Fibroblast of peridontal ligament (primary cell): ENCODE measurements at regions not wholly inside any gene's neighbourhood (a gene's known extent, or its start where the extent isn't known, plus 50 kb on each side); places are given as distances from the start of the nearest gene placed in this dataset.
"Not testable (repeated sequence)": the region's sequence is repeated elsewhere in the genome, so short reads cannot be mapped to it uniquely, and the experiment has no call there.

Experiments used
- DNase-seq: peaks from one replicate; pipeline ENCODE4 v3.0.0-alpha.2; 2010; ENCODE audit errors: extremely low read depth

DNA sequence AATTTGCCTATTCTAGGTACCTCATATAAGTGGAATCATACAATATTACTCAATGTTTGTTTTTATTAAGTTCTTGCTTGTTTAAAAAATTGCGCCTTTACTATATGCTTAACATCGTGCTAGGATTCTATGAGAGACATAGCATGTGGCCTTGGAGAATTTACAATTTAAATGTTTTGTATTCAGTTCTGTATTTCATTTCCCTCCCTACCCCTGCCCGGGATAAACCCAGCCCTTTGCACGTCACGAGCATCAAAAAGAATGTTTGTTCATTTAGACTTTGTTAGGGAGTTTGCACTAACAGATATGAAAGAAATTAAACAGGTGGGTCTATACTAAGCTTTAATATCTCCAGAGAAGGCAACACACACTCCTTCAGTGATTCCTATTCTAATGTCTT, 75.7 kb downstream of the C18orf54 start:
- DNase-seq, result no peak

DNA sequence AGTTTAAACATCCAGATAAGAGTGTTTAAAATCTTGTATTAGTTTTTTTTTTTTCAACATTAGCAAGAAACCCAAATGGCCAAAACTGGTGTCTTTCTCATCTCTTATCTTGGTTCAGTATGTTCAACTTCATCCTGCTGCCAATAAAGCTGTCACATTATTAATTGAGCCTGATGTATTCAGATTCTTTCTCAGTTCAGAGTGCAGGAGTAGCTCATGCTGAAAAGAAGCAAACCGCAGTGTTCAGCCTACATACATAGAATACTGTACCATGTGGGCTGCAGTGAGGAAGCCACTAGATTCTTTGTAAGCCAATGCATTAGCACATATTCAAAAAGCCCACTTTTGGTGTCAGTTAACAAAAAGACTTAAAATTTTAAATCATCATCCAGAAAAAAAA, 76.2 kb downstream of the C18orf54 start:
- DNase-seq, result no peak

DNA sequence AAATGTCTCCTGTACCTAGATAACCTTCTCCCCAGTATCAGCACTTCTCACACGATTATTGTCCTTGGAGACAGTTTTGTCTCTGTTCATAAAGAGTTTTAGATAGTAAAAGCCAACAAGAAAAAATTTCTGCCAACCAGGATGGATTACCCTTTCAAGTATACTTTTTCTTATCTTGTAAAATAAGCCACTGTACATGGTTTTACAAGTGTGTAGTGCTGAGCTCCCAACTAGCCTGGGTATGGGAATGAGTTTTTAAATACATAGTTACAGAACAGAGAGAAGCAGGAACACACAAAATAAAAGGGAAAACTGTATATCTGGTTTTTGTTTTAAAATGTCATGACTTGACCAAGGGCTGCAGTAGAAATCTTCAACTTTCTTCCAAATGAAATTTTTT, 76.7 kb downstream of the C18orf54 start:
- no peak for DNase-seq

DNA sequence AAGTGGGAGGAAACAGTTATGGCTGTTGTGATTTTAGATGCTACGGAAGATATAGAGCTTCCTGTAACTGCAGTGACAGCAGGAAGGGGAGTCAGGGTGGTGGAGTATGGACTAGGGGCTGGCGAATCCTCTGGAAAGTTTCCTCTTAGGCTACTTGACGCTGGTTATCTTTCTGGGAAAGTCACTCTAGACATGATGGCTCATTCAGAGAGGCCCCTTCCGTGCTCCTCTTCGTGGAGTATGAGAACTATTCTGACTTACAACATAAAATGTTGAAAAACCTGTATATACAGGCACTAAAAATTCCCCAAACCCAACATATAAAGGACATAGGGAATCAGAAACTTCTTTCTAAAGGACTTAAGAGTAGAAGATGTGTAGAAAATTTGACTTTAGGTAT, 78.8 kb downstream of the C18orf54 start:
- no peak for DNase-seq

DNA sequence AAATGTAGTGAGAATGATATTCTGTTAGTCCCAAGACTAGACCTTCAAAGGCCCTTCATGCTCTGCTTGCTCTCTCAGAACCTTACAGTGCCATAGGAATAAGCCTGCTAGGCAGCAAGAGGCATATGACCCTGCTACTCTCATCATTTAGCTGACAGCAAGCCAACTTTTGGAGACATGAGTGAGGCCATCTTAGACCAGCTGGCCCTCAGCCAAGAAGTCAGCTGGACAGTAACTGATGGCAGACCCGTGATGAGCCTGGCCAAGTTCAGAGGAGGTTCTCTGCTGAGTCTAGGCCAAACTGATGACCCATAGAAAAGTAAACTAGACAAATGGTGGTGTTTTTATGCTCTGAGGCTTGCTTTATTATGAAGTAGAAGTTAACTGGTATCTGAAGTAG, 82.6 kb downstream of the C18orf54 start:
- DNase-seq, result no peak

DNA sequence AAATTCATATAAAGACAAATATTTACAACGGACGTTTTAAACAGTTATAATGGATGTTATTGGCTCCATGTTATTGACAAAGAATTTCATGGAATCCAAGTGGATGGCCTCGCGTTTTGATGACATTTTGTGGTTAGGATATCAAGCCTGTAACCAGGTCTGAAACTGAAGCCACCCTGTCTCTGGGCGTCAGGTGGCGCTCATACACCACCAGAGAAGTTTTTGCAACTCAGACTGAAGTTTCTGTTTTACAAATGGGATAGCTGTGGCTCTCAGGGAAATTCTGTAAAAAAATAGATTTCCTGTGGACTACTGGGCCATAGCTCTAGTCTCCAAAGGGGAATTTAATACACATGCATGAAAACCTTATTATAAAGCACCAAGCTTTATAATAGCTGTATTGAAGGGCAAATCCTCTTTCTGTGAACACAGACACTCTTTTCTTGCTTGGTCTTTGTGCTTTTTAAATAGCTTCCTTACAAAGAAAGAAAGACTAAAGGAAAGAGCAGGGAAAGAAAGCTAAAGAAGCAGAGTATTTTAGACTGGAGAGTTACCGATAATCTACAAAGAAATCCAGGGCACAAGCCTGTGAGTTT, 86.7 kb downstream of the C18orf54 start:
- peak; percentile 66 for DNase-seq

DNA sequence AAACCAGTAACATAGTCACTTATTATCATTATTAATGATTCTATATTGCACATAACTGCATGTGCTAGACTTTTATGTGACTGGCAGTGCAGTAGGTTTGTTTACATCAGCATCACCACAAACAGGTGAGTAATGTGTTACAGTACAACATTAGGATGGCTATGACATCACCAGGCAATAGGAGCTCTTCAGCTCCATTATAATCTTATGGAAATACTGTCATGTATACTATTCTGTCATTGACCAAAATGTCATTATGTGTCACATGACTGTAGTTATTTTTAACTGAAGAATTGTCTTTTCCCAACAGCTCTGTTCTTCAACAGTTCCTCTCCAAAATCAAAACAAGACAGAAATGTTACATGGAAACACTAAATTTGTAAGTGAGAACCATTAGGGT, 96.3 kb downstream of the C18orf54 start:
- no peak for DNase-seq

DNA sequence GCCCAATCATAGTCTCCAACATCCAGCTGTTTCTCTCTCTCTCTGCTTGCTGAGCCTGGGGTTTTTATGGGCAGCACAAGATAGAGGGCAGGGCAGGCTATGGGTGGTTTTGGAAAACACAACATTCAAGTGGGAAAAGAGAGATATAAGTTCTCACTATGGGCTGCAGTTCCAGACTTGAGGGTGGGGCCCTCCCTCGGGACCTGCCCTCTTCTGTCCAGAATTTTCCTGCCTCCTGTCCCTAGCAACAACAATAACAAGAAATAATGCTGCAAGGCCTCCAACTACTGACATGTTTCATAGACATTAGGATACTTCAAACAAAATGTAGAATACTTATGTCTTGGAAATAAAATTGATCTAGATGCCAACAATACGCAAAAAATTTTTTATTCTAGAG, 107.8 kb downstream of the C18orf54 start:
- no peak for DNase-seq

DNA sequence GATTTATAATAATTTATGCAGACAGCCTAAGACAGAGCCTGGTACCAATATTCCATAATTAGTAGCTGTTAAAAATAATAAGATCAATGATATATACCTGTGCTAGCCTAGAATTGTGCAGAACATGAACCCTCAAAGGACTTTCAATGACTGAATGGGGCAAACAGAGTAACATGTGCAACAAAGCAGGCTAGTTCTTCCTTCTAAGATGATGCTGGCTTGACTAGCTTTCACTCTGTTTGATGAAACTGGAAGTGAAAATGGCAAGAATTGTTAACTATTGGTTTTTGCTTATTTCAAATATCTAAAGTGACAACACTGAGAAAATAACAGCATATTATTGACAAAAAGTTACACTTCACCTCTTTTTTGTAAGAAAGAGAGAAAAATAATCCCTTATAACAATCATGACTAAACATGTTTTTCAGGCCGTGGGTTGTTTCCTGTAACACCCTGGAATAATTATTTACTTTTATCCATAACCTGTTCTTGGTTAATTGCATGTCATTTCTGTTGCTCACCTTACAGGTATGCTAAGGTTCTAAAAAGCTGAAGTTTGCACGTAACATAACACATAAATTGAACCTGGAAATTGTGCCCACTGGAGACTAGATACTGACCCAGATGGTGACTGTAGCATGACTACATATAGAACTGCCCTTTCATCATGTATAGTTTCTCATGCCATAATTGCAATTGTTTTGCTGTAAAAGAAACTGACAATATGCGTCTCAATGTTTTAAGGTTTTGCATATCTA, 108.7 kb downstream of the C18orf54 start:
- no peak for DNase-seq

DNA sequence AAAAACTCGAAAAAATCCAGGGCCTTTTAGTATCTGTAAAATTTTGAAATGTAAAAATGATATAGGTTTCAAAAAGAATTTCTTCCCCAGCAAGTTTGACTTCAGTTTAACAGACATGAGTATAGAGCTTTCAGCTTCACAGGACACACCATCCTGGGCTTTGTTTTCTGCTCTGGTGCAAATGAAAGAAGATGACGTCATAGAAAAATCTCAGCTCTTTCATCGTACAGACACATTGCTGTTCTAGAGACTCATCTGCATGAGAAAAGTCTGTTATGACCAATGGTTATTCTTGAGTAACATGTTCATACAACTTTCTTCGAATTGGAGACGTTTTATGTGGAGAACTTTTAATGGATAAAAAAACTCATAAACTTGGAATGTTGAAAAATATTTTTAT, 111.7 kb upstream of the DYNAP start:
- no peak for DNase-seq

DNA sequence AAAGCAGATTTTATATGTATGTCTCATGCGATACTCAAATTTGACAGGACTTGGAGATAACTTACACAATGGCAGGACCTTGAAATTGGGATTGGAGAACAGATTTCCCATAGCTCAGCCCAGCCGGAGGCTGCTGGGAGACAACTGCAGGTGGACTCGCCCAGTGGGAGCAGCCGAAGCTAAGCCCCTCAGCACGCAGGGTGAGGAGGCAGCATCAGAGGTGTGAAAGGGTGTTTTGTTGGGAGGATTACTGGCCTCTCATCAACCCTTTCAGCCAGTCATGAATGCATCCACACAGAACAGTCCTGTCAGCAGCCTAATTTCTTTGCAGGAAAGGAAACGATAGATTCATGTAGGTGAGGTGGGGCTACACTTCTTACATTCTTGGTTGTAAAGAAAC, 110.4 kb upstream of the DYNAP start:
- DNase-seq, result no peak

DNA sequence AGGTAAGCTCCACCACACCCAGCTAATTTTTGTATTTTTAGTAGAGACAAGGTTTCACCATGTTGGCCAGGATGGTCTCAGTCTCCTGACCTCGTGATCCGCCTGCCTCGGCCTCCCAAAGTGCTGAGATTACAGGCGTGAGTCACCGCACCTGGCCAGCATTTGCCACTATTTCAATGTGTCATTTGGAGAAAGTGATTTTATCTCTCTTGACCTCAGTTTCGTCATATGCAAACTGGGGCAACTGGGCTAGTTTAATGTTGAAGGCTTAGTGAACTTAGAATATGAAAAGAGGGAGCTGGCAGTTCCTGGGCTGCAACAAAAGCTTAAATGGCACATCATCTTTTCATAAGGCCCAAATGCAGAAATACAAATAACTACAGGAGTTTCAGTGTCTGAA, 88.6 kb upstream of the DYNAP start:
- DNase-seq, result not testable (repeated sequence)

DNA sequence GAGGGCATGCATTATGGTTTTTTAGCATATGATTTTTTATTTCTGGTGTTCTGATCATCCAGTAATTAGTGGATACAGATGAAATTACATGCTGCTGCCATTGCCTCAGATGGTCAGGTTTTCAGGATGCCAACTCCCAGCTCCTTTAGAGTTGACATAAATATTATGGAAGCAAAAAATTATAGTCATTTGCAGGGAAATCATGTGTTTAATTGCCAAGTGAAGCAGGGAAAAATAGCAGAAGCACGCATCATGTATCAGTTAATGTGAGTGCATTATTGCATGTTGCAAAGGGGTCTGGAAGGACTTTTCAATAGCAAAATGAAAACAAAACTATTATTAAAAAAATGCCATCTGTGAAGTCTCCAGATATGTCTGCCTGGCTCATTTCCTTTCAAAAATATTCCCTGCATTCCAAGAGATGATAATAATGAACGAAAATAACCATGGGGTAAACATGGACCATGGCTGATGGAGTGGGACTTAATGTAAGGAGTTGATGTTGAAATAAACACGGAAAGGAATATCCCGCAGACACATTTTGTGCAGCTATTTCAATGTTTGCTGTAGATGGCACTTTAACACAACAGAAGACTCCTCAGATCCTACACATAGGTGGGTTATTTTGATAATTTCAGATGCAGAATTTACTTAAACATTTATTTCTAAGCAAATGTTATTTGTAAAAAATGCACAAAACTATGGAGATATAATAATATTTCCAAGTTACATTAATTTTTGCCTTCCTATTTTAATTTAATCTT, 87.7 kb upstream of the DYNAP start:
- DNase-seq, result no peak

DNA sequence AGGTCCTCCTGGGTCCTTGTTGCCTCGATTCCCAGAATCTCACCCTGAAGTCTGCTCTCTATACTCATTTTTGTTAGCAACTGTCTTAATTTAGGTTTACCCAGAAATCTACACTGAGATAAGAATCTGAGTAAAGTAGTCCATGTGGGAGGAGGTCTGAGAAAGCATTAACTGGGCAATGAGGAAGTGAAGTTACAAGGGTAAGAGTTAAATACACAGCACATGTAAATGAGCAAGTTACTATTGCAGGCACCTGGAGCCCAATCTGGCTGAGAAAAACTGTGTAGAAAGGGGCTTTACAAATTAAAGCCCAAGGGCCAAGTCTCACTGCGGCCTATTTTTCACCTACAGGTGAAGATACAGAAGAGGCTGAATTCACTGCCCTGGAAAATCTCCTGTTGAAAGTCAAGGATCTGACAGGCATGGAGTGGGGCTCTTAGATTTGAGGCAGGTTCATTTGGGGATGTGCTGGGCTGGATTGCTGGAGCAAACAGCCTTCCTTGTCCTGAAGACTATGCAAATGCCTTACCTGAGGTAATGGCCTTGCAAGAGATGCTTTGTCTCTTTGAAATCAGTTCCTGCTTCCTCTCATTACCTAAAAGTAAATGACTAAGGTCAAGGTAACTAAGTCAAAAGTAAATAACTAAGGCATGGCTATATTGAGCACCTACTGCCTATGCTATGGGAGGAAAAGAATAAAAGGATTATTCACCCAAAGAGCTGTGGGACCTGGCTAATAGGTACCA, 84.4 kb upstream of the DYNAP start:
- no peak for DNase-seq

DNA sequence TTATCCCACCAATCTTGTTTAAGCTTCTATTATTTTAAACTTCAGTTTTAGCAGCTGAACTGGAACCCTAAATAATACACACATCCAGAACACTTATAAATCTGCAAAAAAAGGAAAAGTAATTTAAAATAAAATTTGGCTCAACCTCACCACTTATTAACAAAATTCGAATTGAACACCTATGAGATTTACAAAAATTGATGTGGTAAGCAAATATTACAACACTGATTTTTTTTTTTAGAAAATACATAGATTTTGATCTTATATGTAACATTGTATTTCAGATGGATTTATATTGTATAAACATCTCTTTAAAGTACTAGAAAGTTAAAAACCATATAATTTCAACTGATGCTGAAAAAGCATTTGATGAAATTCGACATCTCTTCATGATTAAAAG, 81.3 kb upstream of the DYNAP start:
- no peak for DNase-seq

DNA sequence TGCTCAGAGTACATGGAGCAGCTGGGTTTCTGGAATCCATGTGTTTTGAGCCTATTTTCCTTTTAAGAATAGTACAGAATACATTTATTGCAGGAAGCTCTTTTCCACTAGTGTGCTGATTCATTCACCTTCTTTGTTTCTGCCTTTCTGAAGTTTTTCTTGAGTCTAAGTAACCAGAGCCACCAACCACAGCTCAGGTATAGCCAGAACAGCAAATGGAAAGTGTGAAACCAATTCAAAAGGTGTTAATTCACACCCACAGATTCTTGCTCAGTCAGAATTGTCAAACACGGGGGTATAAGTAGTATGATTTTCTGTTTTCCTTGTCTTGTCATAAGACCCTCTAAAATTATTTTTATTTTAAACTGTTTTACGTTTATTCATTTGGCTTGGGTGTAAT, 75.9 kb upstream of the DYNAP start:
- DNase-seq, result no peak

DNA sequence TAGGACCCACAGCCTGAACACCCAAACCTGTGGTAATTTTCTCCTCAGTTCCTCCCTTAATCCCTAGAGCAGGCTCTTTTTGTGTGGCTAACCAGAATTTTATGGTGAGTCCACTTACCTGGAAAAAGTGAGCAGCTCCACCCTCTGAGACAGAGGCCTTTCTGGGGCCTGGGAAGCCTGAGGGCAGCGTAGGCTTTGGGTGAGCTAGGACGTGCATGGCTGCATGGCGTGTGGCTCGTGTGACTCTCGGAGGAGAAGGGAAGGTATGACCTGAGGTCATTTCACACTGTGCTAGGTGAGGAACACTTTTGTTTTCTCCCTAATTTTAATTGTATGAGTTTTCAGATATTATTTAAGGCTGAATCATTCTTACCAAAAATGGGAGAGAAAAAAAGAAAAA, 73.5 kb upstream of the DYNAP start:
- no peak for DNase-seq

DNA sequence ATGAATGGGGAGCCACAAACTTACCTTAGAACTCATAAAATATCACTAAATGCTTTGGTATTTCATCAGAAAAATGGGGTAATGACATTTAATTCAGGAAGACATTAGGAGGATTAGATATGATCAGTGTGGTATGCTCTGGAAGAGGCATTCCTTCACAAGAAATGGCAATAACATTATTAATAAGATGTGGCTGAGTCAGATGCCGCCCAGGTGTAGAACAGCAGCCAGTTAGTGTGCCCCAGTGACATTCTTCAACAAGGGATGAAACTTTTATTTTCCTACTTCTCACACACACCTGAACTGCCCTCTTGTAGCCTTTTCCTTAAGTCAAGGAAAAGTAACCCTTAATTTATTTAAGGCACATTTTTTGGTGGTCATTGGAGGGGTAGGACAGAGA, 69.2 kb upstream of the DYNAP start:
- no peak for DNase-seq

DNA sequence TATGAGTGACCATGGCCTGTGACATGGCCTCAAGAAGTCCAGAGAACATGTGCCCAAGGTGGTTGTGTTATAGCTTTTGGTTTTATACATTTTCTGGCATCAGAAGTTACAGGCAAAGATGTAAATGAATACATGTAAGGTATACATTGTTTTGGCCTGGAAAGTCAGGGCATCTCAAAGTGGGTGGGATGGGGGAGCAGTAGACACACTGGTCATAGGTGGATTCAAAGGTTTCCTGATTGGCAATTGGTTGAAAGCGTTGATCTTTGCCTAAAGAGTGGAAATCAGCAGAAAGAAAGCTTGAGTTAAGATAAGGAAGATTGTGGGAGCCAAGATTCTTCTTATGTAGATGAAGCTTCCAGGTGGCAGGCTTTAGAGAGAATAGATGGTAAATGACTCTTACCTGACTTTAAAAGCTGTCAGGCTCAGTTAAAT, 62.1 kb upstream of the DYNAP start:
- no peak for DNase-seq

DNA sequence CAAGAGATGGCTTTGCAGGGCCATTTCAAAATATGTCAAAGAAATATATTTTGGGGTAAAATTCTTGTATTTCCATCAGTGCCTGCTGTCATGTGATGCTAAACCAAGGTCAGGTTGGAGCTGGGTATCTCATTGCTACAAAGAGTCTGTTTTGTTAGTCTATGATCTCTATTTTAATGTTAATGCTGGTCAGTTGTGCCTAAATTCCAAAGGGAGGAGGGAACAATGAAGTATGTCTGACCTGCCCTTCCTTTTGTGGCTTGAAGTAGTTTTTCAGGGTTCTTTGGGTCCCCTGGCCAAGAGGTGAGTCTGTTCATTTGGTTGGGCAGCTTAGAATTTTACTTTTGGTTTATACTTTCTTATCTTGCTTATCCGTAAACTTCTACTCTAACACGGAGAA, 61.6 kb upstream of the DYNAP start:
- no peak for DNase-seq

DNA sequence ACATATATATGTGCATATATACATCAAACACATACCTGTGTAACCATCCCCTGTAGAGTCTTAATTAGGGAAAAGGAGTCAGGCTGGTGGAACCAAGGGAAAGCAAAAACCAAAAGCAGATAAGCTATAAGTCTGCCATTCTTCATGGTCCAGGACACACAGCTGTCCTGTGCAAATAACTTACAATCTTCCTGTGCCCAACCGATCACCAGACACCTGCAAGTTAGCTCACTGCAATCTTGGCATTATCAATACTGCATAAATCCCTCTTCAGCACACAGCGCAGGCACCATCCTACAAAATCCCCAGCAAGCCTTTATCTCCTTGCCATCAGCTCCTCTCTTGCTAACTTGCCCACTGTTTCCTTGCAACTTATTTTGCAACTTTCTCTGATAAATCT, 60.8 kb upstream of the DYNAP start:
- DNase-seq, result no peak

DNA sequence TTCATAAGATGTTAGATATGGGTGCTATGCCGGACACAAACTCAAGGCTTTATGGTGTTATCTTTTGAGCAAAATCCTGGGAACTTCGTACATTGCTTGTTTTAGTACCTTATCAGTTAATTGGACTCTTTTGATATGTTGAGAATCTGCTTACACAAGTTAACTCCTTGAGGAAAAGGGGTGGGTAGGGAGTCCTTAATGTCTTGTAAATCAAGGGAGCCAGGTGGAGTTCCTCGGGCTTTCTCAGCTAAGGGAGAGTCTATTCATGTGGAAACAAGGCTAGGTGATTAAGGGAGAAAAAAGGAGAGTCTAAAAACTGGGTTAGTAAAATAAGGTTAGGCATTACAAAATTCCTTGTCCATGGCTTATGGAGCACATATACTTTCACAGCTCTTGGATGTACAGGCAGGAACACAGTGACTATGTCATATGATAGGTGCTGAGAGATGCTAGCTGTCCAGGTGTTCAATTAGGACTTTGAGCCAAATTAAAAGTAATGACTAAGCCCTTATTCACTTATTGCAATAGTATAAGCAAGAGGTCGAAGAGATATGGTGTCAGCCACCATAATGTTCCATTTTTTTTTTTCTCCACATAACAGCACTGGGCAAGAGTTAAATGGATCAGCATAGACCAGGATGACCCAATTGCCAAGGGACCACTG, 59.5 kb upstream of the DYNAP start:
- DNase-seq, result no peak
